NB4 (cell line): ENCODE measurements at regions not wholly inside any gene's neighbourhood (a gene's known extent, or its start where the extent isn't known, plus 50 kb on each side); places are given as distances from the start of the nearest gene placed in this dataset.

Experiments
- DNase-seq: peaks from one replicate; pipeline ENCODE4 v3.0.0; 2010; ENCODE audit warnings: low read depth
- H3K4me3 ChIP-seq: one replicate; pipeline ENCODE4 v1.5.1; 2011; ENCODE audit warnings: mild to moderate bottlenecking, low read depth, low read length, moderate library complexity
- CTCF ChIP-seq: IDR thresholded peaks from one replicate; pipeline ENCODE4 v1.5.1; 2012; ENCODE audit warnings: low read depth, low read length
- MAX ChIP-seq: IDR thresholded peaks from 2 replicates; pipeline ENCODE4 v1.6.1; 2011; ENCODE audit warnings: low read depth, low read length
- MYC ChIP-seq: IDR thresholded peaks from 2 replicates; pipeline ENCODE4 v1.6.1; 2011; ENCODE audit warnings: low read depth, low read length
- POLR2A ChIP-seq: IDR thresholded peaks from 2 replicates; pipeline ENCODE4 v1.6.1; 2011; ENCODE audit warnings: mild to moderate bottlenecking; ENCODE audit not compliant: insufficient read length; ENCODE audit errors: extremely low read depth

- DNase-seq = no peak
- no peak for TF ChIP-seq POLR2A
- no peak for TF ChIP-seq MYC
- no peak for TF ChIP-seq MAX
- no peak overlapping the region for H3K4me3 ChIP-seq
Observed at GRCh38 chr10:55158633-55159032, 357.6 kb upstream of the PCDH15 start.

- peak; percentile 64 for DNase-seq
- TF ChIP-seq POLR2A = no peak
- TF ChIP-seq MYC = no peak
- TF ChIP-seq MAX = peak; percentile 7; the same call in 1 of the 2 replicates
- TF ChIP-seq CTCF = no peak
- no peak overlapping the region for H3K4me3 ChIP-seq
Observed at GRCh38 chr10:55146032-55146431, 345.0 kb upstream of the PCDH15 start.

GRCh38 chr10:55144001-55144400 is 343.0 kb upstream of the PCDH15 start:
- H3K4me3 ChIP-seq = no peak overlapping the region
- no peak for TF ChIP-seq MYC
- no peak for TF ChIP-seq CTCF
- TF ChIP-seq MAX = no peak
- no peak for TF ChIP-seq POLR2A
- DNase-seq = no peak

GRCh38 chr10:55141892-55142291 is 340.9 kb upstream of the PCDH15 start:
- TF ChIP-seq POLR2A (no peak), MYC (no peak), MAX (no peak), CTCF (no peak)
- no peak for DNase-seq
- H3K4me3 ChIP-seq = no peak overlapping the region

GRCh38 chr10:55137063-55137462 is 336.0 kb upstream of the PCDH15 start:
- no peak overlapping the region for H3K4me3 ChIP-seq
- TF ChIP-seq MYC (no peak), CTCF (no peak), MAX (no peak), POLR2A (no peak)
- no peak for DNase-seq

GRCh38 chr10:55104738-55105137 is 303.7 kb upstream of the PCDH15 start:
- no peak for DNase-seq
- no peak overlapping the region for H3K4me3 ChIP-seq
- no peak for TF ChIP-seq MAX
- TF ChIP-seq POLR2A = no peak

- no peak overlapping the region for H3K4me3 ChIP-seq
- TF ChIP-seq MAX (no peak), CTCF (no peak), POLR2A (no peak), MYC (no peak)
- DNase-seq = no peak
Observed at GRCh38 chr10:55098452-55098851, 297.4 kb upstream of the PCDH15 start.
